GM18909 (cell line): ENCODE measurements at regions not wholly inside any gene's neighbourhood (a gene's known extent, or its start where the extent isn't known, plus 50 kb on each side); places are given as distances from the start of the nearest gene placed in this dataset.

Experiments
- ATAC-seq: cut with Tn5 transposase; IDR thresholded peaks from one replicate; pipeline ENCODE4 v1.9.1; 2021; ENCODE audit warnings: mild to moderate bottlenecking; ENCODE audit not compliant: unreplicated experiment, poor library complexity

DNA sequence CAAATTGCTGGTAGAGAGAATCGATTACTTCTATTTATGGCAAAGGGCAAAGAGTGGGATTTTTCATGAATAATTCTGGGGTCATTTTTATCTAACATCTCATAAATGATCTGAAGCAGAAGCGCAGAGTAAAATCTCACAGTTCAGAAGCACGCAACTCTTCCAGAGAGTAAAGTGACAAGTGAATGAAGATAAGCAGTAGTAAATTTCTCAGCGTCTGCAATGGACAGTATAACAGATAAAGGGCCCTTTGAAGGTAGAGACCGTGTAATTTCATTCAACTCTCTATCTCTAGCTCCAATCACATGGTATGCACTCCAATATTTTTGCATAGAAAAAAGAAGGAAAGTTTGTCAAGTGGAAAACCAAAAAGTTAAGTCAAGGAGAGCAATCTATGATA, 521.1 kb upstream of the NECTIN3 start:
- ATAC-seq = no peak

GRCh38 chr3:110562621-110563020, 509.0 kb upstream of the NECTIN3 start:
- no peak for ATAC-seq

DNA sequence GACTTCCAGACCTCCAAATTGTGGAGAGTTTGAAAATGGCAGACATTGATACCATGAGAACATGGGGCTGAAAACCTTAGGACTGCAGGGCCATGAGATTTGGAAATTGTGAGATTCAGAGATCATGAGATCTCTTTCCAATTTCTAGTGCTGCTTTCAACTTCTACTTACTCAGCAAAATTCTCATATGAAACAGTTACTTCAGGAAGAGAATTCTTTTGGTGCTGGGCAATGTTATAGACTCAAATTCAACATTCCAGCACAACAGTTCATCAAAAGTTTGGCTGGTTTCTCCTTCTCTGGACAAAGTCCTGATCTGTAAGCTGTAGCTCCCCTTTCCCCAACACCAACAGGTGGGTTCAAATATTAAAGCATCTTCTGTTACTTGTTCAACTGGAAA, 506.9 kb upstream of the NECTIN3 start:
- ATAC-seq = no peak

GRCh38 chr3:110567029-110567428, 504.6 kb upstream of the NECTIN3 start:
- no peak for ATAC-seq

DNA sequence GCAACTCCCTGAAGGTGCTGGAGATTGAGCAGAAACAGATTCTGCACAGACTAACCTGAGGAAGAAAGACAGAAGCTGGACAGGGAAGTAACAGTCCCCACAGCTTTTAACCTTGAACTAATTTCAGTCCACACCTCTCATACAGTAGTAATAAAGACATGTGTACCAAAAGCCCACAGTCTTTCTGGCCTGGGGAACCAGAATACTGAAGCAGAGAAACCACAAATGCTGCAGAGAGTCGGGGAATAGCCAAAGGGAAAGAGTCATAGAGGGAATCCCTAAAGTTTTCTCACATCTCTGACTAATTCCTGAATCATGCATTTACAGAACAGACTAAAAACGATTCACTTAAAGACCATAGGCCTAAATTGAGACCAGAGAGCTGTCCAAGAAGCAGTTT, 503.4 kb upstream of the NECTIN3 start:
- ATAC-seq = no peak

GRCh38 chr3:110569073-110569472, 502.5 kb upstream of the NECTIN3 start:
- ATAC-seq = no peak

- no peak for ATAC-seq
These were observed 495.9 kb upstream of the NECTIN3 start for GRCh38 chr3:110575702-110576101.

GRCh38 chr3:110576960-110577359, 494.7 kb upstream of the NECTIN3 start:
- ATAC-seq = no peak

DNA sequence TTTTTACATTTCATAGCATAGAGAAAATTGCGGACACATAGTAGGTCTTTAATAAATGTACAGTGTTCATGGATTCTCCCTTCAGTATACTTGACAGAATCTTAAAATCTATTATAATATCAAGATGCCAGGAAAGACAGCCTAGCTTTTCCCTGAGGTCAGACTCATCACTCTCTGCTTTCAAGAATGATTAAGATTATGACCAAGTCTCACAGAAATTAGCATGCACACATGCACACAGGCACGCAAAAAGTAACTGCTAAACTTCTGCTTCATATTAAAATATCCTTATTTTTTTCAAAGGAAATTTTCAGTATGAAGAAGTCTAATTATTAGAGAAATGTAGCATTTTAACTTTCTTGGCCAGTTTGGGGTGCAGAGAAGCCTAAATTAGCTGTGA, 493.8 kb upstream of the NECTIN3 start:
- ATAC-seq = no peak

DNA sequence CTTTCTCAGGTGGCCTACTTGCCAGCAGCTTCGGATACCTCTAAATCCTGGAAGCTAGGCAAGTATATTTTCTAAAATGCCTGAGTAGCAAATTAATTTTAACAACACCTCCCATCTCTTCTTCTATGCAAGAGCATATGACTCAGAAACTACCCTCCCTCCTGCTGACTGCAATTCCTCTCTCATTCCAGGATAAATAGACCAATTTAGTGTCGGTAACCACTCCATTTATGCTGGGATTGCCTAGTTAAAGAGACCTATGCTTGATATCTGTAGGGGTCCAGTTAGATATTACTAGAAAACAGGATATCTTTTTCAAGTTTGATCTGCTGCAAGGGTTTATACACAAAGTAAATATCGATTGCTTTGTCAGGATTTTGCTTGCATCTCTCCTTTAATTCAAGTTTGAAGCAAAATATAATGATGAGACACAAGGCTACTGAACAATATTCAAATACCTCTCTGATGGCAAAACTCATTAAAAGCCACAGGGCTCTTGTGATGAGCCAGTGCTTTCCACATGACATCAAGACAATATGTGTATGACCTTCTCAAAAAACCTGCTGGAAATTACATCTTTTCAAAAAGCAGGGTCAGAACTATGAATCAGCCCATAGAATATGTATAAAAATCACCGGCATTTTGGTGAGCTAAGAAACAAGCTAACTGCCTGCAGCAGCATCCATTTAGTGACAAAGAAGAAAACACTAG, 491.6 kb upstream of the NECTIN3 start:
- no peak for ATAC-seq

DNA sequence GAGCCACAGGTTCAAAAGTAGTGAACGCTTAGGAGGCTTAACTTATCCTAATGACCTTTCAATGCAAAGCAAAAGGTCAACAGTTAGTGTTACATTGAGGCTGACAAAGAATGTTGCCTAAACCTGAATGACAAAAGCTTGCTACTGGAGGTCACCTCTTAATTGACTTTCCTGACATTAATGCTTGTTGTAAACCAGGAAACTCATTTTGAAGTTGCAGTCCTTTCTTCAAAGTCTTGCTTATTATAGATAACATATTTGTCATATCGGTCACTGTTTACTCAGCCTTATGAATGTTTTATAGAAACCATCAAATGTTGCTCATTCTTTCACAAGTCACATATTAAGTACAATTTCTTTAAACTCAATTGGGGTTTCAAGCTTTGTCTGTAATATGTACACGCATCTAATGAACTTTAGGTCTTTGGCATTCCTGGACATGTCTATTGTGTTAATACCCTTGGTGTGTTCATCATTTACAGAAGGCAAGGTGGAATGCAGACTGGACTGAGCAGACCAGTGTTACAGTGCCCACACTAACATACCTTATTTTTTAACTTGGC, 488.2 kb upstream of the NECTIN3 start:
- no peak for ATAC-seq

DNA sequence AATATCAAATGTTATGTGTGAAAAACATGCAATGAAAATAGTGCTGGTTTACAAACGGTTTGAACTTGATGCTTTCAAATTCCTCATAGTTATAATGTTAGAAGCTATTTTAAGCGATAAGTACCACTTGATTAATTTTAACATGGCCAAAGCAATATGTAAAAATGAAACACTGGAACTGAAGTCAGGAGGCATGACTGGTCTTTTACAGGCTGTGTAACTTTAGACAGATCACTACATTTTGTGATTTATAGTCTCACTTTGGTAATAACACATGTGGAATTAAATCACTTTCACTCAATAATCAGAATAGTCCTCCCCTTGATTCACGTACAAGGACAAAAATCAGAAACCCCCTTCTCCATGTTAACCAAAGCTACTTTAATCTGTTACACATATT, 482.7 kb upstream of the NECTIN3 start:
- ATAC-seq = no peak

DNA sequence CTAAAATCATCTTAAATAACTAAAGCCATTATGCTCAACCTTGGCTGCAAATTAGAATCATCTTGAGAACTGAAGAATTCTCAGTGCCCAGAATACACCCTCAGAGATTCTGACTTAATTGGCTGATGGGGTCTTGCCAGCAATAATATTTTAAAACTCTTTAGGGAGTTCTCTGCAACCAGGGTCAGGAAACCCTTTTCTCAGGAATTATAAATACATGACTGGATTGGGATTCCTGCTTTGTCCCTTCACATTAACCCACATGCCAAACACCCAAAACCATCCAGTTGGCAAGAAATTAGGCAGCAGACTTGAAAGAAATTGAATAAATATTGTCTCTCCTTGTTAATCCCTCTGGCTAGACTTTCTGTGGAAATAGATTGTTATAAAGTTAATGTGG, 482.3 kb upstream of the NECTIN3 start:
- no peak for ATAC-seq

- ATAC-seq = no peak
These were observed 477.9 kb upstream of the NECTIN3 start for GRCh38 chr3:110593749-110594148.

DNA sequence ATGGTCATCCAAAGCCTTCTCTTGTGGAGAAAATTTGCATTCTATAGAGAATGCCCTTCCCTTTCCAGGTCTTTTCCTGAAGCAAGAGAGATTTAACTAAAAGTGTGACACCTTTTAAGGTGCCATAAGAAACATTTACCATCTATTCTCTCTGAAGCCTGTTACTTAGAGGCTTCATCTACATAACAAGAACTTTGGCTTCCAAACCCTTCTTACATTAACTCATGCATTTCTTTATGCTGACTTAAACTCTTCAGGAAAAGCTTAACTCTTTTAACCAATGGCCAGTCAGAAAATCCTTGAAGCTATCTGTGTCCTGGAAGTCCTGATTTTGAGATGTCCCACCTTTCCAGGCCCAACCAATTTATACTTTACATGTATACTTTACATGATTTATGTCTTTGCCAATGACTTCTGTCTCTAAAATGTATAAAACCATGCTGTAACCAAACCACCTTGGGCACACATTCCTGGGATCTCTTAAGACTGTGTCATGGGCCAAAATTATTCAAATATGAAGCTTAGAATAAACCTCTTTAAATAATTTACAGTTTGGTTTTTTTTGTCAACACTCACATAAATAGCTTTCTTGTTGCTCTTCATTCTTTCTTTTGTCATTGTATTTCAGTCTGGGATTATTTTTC, 472.6 kb upstream of the NECTIN3 start:
- no peak for ATAC-seq

DNA sequence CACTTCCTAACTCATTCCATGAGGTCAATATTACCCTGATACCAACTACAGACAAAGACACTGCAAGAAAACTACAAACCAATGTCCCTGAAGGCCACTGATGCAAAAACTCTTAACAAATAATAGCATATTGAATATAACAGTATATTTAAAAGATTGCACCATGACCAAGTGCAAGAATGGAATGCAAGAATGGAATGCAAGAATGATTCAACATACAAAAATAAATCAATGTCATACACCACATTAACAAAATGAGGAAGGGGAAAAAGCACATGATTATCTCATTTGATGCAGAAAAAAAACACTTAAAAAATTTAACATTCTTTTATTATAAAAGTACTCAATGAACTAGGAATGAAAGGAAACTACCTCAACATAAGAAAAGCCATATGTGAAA, 463.1 kb upstream of the NECTIN3 start:
- ATAC-seq = no peak

DNA sequence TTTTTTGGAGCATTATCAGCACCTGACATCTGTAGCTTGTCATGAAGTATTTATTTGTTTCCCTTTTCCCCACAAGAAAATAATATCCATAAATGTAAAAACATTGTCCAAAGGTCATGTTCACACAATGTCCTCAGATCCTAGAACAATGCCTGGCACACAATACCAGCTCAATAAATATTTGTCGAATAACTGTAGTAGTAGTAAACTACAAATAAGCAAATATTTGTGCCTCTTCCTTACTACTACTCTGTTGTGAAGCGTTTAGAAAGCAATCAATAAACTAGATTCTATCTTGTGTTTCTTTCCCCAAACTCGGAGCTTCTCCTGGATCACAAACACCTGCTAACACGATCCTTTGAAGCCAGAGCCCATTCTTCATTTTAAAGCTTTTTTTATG, 459.6 kb upstream of the NECTIN3 start:
- ATAC-seq = no peak

DNA sequence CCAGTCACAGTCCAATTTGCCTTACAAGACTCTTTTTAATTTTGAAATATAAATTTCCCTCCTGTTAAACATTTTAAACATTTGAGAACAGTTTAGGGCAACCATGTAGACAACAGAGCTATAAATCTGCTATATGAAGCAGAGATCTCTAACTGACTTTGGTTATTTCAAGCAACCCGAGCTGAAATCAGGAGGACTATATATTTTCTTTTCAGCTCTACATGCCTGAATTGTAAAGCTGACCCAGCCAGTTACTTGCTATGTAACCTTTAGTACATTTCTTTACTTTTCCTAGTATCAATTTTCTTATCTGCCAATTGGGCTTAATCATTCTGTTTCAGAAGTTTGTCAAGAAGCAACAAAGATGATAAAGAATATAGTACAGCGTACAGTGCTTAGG, 457.4 kb upstream of the NECTIN3 start:
- no peak for ATAC-seq

DNA sequence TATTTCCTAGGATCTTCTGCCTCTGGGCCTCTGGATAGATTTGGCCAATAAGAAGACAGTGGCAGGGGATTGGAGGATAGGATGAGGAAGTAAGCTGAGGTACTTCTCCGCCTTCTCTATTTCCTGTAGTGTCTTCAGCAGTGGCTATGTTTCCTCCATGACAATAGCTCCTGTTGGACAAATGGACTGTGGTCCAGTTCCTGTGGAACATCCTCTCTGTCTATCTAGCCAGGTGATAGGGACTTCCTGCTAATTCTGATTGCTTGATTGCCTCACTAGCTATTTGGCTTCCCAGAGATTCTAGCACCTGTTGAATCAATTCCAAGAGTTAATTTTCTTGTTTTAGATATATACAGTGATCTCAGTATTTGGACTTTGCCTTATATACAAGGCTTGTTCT, 456.2 kb upstream of the NECTIN3 start:
- no peak for ATAC-seq

- no peak for ATAC-seq
These were observed 452.9 kb upstream of the NECTIN3 start for GRCh38 chr3:110618512-110619226.

DNA sequence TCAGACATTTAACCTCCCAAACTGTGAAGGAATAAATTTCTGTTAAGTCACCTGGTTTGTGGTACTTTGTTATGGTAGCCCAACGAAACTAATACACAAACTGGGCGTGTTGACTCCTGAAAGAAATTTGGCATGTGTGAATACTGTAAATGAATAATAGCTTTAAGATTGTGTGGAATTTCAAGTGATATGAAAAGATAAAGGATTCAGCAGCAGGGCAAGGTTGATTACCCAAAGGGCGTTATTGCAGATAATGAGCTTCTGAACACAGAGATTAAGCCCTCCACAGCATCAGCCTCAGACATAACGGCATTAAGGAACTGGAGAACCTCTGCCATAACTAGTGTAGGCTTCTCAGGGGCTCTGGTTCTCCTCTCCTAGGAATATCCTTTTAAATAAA, 451.5 kb upstream of the NECTIN3 start:
- ATAC-seq = no peak
